Lung (tissue), 11 donors: ENCODE measurements at regions not wholly inside any gene's neighbourhood (a gene's known extent, or its start where the extent isn't known, plus 50 kb on each side); places are given as distances from the start of the nearest gene placed in this dataset.

Experiments used
- ATAC-seq: fragments of 200-7000 bp; cut with Tn5 transposase; one replicate; pipeline ENCODE4 v1.9.1; 2020; ENCODE audit warnings: moderate number of reproducible peaks; ENCODE audit not compliant: insufficient read depth, low FRiP score
- DNase-seq, 3 donors: peaks; one replicate each; pipeline ENCODE4 v3.0.0-alpha.2; 2013 to 2017
- H3K27ac ChIP-seq, 2 donors: one replicate each; pipeline ENCODE4 v1.5.1; 2013; ENCODE audit warnings: mild to moderate bottlenecking in 2 of 2, moderate library complexity in 2 of 2, control low read depth in 1 of 2, inconsistent platforms in 1 of 2, low read depth in 1 of 2, low read length in 1 of 2
- H3K27me3 ChIP-seq, 3 donors: one replicate each; pipeline ENCODE4 v1.5.1; 2013; ENCODE audit warnings: low read length in 2 of 3; ENCODE audit not compliant: control insufficient read depth in 3 of 3, insufficient read depth in 3 of 3
- H3K36me3 ChIP-seq, 4 donors: one replicate each; pipeline ENCODE4 v1.5.1; 2013; ENCODE audit warnings: low read length in 4 of 4, mild to moderate bottlenecking in 1 of 4, moderate library complexity in 1 of 4; ENCODE audit not compliant: control insufficient read depth in 4 of 4, insufficient read depth in 4 of 4
- H3K4me1 ChIP-seq, 5 donors: one replicate each; pipeline ENCODE4 v1.5.1; 2013; ENCODE audit warnings: low read length in 5 of 5, mild to moderate bottlenecking in 2 of 5, moderate library complexity in 1 of 5; ENCODE audit not compliant: control insufficient read depth in 5 of 5, insufficient read depth in 5 of 5
- H3K4me3 ChIP-seq: one replicate; pipeline ENCODE4 v1.5.1; 2013; ENCODE audit warnings: mild to moderate bottlenecking, control low read depth, moderate library complexity
- H3K9ac ChIP-seq, 2 donors: one replicate each; pipeline ENCODE4 v1.5.1; 2013; ENCODE audit warnings: low read length in 2 of 2, control low read depth in 1 of 2; ENCODE audit not compliant: insufficient read depth in 1 of 2
- H3K9me3 ChIP-seq, 4 donors: one replicate each; pipeline ENCODE4 v1.5.1; 2013; ENCODE audit warnings: low read length in 3 of 4, mild to moderate bottlenecking in 1 of 4, moderate library complexity in 1 of 4; ENCODE audit not compliant: control insufficient read depth in 4 of 4, insufficient read depth in 3 of 4
- CTCF ChIP-seq: IDR thresholded peaks from 2 replicates; pipeline ENCODE4 v1.5.1; 2012; ENCODE audit warnings: mild to moderate bottlenecking; ENCODE audit errors: control extremely low read depth, extremely low read depth
- WGBS, 2 donors: extraction: QIAGEN DNeasy Blood & Tissue Kit; methylation state at CpG; one replicate each; pipeline ENCODE4 v1.1.7; 2013; 5-methylcytosine and 5-hydroxymethylcytosine counted together
- donor health status: control.
- donor health status: control.
- donor health status: Bipolar disorder and iron deficiency.
- donor health status: healthy.
- donor health status: DM: yes; HTN: yes; CAD: no.

- no peak for ATAC-seq
- no peaks in the 10 kb centered on the region for H3K4me1 ChIP-seq
- no peak overlapping the region for H3K27ac ChIP-seq
- H3K4me3 ChIP-seq = no peak overlapping the region
- no peak for TF ChIP-seq CTCF
- H3K9me3 ChIP-seq = no peaks in the 10 kb centered on the region
- H3K9ac ChIP-seq = no peak overlapping the region
- no peaks in the 10 kb centered on the region for H3K36me3 ChIP-seq
- DNase-seq = no peak
- H3K27me3 ChIP-seq = no peaks in the 10 kb centered on the region
Measured at GRCh38 chr16:64751906-64752305, 370.0 kb downstream of the CDH11 start.

GRCh38 chr16:64749346-64749745 lies 372.5 kb downstream of the CDH11 start:
- Histone ChIP-seq H3K4me3 (no peak overlapping the region), H3K9me3 (no peaks in the 10 kb centered on the region), H3K4me1 (peaks cover 0 to 17% (median 0%) of the 10 kb centered on the region in 5 donors), H3K27me3 (no peaks in the 10 kb centered on the region), H3K27ac (no peak overlapping the region), H3K9ac (no peak overlapping the region), H3K36me3 (no peaks in the 10 kb centered on the region)
- TF ChIP-seq CTCF = no peak
- no peak for DNase-seq
- no peak for ATAC-seq

GRCh38 chr16:64745258-64745930 lies 376.5 kb downstream of the CDH11 start:
- H3K27ac ChIP-seq = no peak overlapping the region
- H3K9ac ChIP-seq = no peak overlapping the region
- no peaks in the 10 kb centered on the region for H3K9me3 ChIP-seq
- no peak for TF ChIP-seq CTCF
- 5 to 19% methylated on average over 4 of the region's 4 CpGs for WGBS, 2 donors
- H3K27me3 ChIP-seq = no peaks in the 10 kb centered on the region
- ATAC-seq (no peak), DNase-seq (peak in 2 of 3 donors; percentile 58 to 69)
- H3K4me3 ChIP-seq = no peak overlapping the region
- H3K4me1 ChIP-seq = peaks cover 0 to 17% (median 0%) of the 10 kb centered on the region in 5 donors
- H3K36me3 ChIP-seq = no peaks in the 10 kb centered on the region
